CD14-positive monocyte (primary cell): ENCODE measurements at regions not wholly inside any gene's neighbourhood (a gene's known extent, or its start where the extent isn't known, plus 50 kb on each side); places are given as distances from the start of the nearest gene placed in this dataset.

Experiments used
- DNase-seq, 3 donors: peaks; one replicate each; pipeline ENCODE4 v3.0.0-alpha.2; 2011 to 2022
- H2AFZ ChIP-seq: 2 replicates; pipeline ENCODE4 v1.6.0; 2012; ENCODE audit warnings: mild to moderate bottlenecking, low read depth, low read length, inconsistent platforms; ENCODE audit not compliant: insufficient read depth, poor library complexity, severe bottlenecking
- H3K27ac ChIP-seq, 2 donors: 1 replicate in 1 of 2; 2 replicates in 1 of 2; pipeline ENCODE4 v1.5.1; 2012 to 2013; ENCODE audit warnings: low read length in 2 of 2, control low read depth in 1 of 2, inconsistent platforms in 1 of 2, low read depth in 1 of 2, mild to moderate bottlenecking in 1 of 2
- H3K27me3 ChIP-seq, 2 donors: one replicate each; pipeline versions ENCODE4 v1.6.0 to v1.6.1; 2011 to 2013; ENCODE audit warnings: low read length in 2 of 2; ENCODE audit not compliant: control insufficient read depth in 2 of 2, insufficient read depth in 2 of 2
- H3K36me3 ChIP-seq, 2 donors: replicated peaks in 1 of 2; 1 replicate in 1 of 2; 2 replicates in 1 of 2; pipeline versions ENCODE4 v1.5.1 to v1.6.1; 2012 to 2013; ENCODE audit warnings: low read length in 2 of 2, control low read depth in 1 of 2, inconsistent platforms in 1 of 2, mild to moderate bottlenecking in 1 of 2; ENCODE audit not compliant: insufficient read depth in 2 of 2, control insufficient read depth in 1 of 2
- H3K4me1 ChIP-seq, 2 donors: 1 replicate in 1 of 2; 2 replicates in 1 of 2; pipeline versions ENCODE4 v1.5.1 to v1.6.1; 2012 to 2013; ENCODE audit warnings: low read length in 2 of 2, control low read depth in 1 of 2, inconsistent platforms in 1 of 2, mild to moderate bottlenecking in 1 of 2, moderate library complexity in 1 of 2; ENCODE audit not compliant: insufficient read depth in 2 of 2, control insufficient read depth in 1 of 2
- H3K4me2 ChIP-seq: replicated peaks from 2 replicates; pipeline ENCODE3; 2012; ENCODE audit warnings: low read length, moderate library complexity, mild to moderate bottlenecking; ENCODE audit not compliant: poor library complexity, severe bottlenecking; ENCODE audit errors: extremely low read depth
- H3K4me3 ChIP-seq, 3 experiments: fragments of 200-600 bp in 1 of 3; sonication (generic) in 1 of 3; replicated peaks in 1 of 3; 1 replicate in 2 of 3; 2 replicates in 1 of 3; pipeline ENCODE4 v1.5.1; 2011 to 2013; ENCODE audit warnings: low read length in 3 of 3, mild to moderate bottlenecking in 3 of 3, control low read depth in 2 of 3, low read depth in 2 of 3, inconsistent platforms in 1 of 3, moderate library complexity in 1 of 3
- H3K79me2 ChIP-seq: 2 replicates; pipeline ENCODE4 v1.6.0; 2012; ENCODE audit warnings: mild to moderate bottlenecking, control low read depth, inconsistent platforms, low read length, moderate library complexity; ENCODE audit not compliant: insufficient read depth
- H3K9ac ChIP-seq: 2 replicates; pipeline ENCODE4 v1.6.0; 2017; ENCODE audit warnings: low read length, mild to moderate bottlenecking; ENCODE audit not compliant: insufficient read depth, poor library complexity, severe bottlenecking
- H3K9me3 ChIP-seq, 2 donors: replicated peaks in 1 of 2; 1 replicate in 1 of 2; 2 replicates in 1 of 2; pipeline versions ENCODE4 v1.5.1 to v1.6.1; 2012 to 2013; ENCODE audit warnings: low read length in 2 of 2, control low read depth in 1 of 2; ENCODE audit not compliant: control insufficient read depth in 1 of 2, insufficient read depth in 1 of 2
- H4K20me1 ChIP-seq: 2 replicates; pipeline ENCODE4 v1.6.0; 2012; ENCODE audit warnings: mild to moderate bottlenecking, low read length, control low read depth, moderate library complexity; ENCODE audit not compliant: insufficient read depth
- H3K27ac Mint-ChIP-seq, 7 donors: one replicate each; pipeline ENCODE4 v1.8.0; 2020; ENCODE audit warnings: mild to moderate bottlenecking in 7 of 7, mixed read lengths in 7 of 7, moderate library complexity in 6 of 7, inconsistent platforms in 2 of 7
- H3K27me3 Mint-ChIP-seq, 3 donors: one replicate each; pipeline ENCODE4 v1.8.0; 2021 to 2022; ENCODE audit warnings: low read depth in 3 of 3, mild to moderate bottlenecking in 3 of 3, mixed read lengths in 3 of 3, moderate library complexity in 3 of 3, inconsistent platforms in 1 of 3
- H3K36me3 Mint-ChIP-seq, 2 donors: one replicate each; pipeline ENCODE4 v1.8.0; 2020; ENCODE audit warnings: mixed read lengths in 2 of 2, inconsistent platforms in 1 of 2, mild to moderate bottlenecking in 1 of 2
- H3K4me1 Mint-ChIP-seq: one replicate; pipeline ENCODE4 v1.8.0; 2020; ENCODE audit warnings: mild to moderate bottlenecking, mixed read lengths
- H3K4me3 Mint-ChIP-seq, 2 donors: one replicate each; pipeline ENCODE4 v1.8.0; 2020; ENCODE audit warnings: mild to moderate bottlenecking in 2 of 2, mixed read lengths in 2 of 2, moderate library complexity in 1 of 2
- H3K9me3 Mint-ChIP-seq, 7 donors: one replicate each; pipeline ENCODE4 v1.8.0; 2020 to 2022; ENCODE audit warnings: mixed read lengths in 7 of 7, mild to moderate bottlenecking in 6 of 7, moderate library complexity in 6 of 7, inconsistent platforms in 2 of 7
- CTCF ChIP-seq: fragments of 200-600 bp; IDR thresholded peaks from one replicate; pipeline ENCODE4 v1.8.0; 2022; ENCODE audit warnings: antibody characterized with exemption, mild to moderate bottlenecking
- WGBS: methylation state at CpG from one replicate; pipeline ENCODE4 v1.1.5; 2013; ENCODE audit warnings: missing lambda C conversion rate; ENCODE audit not compliant: insufficient coverage; 5-methylcytosine and 5-hydroxymethylcytosine counted together
- intact Hi-C, 2 donors: fragments of 100-400 bp; cut with micrococcal nuclease; formaldehyde crosslinking; loops; one replicate each; pipeline versions ENCODE4 v1.15.0 to v1.15.1; 2023

- Histone ChIP-seq H3K4me3 (no peak overlapping the region), H3K4me2 (no peak overlapping the region), H3K9me3 (no peaks in the 10 kb centered on the region), H3K36me3 (no peaks in the 10 kb centered on the region), H3K4me1 (no peaks in the 10 kb centered on the region), H3K9ac (no peak overlapping the region), H2AFZ (no peak overlapping the region), H3K79me2 (no peaks in the 10 kb centered on the region), H3K27ac (no peak overlapping the region), H4K20me1 (no peaks in the 10 kb centered on the region), H3K27me3 (no peaks in the 10 kb centered on the region)
- H3K36me3 Mint-ChIP-seq: no peaks in the 10 kb centered on the region
- no CpG with 5 or more reads among the region's 1 CpG for WGBS
- H3K9me3 Mint-ChIP-seq: peaks cover 0 to 3% (median 0%) of the 10 kb centered on the region in 7 donors
- no peak overlapping the region for H3K4me3 Mint-ChIP-seq
- TF ChIP-seq CTCF: no peak
- no peaks in the 10 kb centered on the region for H3K4me1 Mint-ChIP-seq
- no peak for DNase-seq
- no peak overlapping the region for H3K27ac Mint-ChIP-seq
- H3K27me3 Mint-ChIP-seq: no peaks in the 10 kb centered on the region
- intact Hi-C loops: no loop called here
Measured at GRCh38 chrY:7518387-7518786, 606.8 kb upstream of the AMELY start.

GRCh38 chrY:7516268-7516667 is 604.7 kb upstream of the AMELY start:
- peaks cover 0 to 11% (median 0%) of the 10 kb centered on the region in 7 donors for H3K9me3 Mint-ChIP-seq
- no peaks in the 10 kb centered on the region for H3K27me3 ChIP-seq

More at GRCh38 chrY:7516268-7516667, 604.7 kb upstream of the AMELY start:
- H3K79me2 ChIP-seq: no peaks in the 10 kb centered on the region
- intact Hi-C loops: no loop called here
- H3K27ac ChIP-seq: no peak overlapping the region
- H3K4me2 ChIP-seq: no peak overlapping the region
- Mint-ChIP-seq H3K27me3 (no peaks in the 10 kb centered on the region), H3K36me3 (no peaks in the 10 kb centered on the region), H3K4me3 (no peak overlapping the region), H3K4me1 (no peaks in the 10 kb centered on the region), H3K27ac (no peak overlapping the region)
- H3K9ac ChIP-seq: no peak overlapping the region
- H4K20me1 ChIP-seq: no peaks in the 10 kb centered on the region
- no peak for TF ChIP-seq CTCF
- no CpG with 5 or more reads among the region's 3 CpGs for WGBS
- H3K36me3 ChIP-seq: no peaks in the 10 kb centered on the region
- no peak for DNase-seq
- H3K4me3 ChIP-seq: no peak overlapping the region
- H3K9me3 ChIP-seq: peaks cover 0 to 7% of the 10 kb centered on the region in 2 donors
- no peak overlapping the region for H2AFZ ChIP-seq
- H3K4me1 ChIP-seq: no peaks in the 10 kb centered on the region
